OCI-LY1 (cell line): ENCODE measurements at regions not wholly inside any gene's neighbourhood (a gene's known extent, or its start where the extent isn't known, plus 50 kb on each side); places are given as distances from the start of the nearest gene placed in this dataset.

ENCODE experiments used
- H2AFZ ChIP-seq: fragments of 200-600 bp; sonication (generic), shearing (Covaris generic); 2 replicates; pipeline ENCODE4 v1.6.0; 2014; ENCODE audit warnings: antibody characterized with exemption, mild to moderate bottlenecking, low read length
- H3F3A ChIP-seq: fragments of 200-600 bp; sonication (generic), shearing (Covaris generic); 2 replicates; pipeline ENCODE4 v1.6.0; 2014; ENCODE audit warnings: mild to moderate bottlenecking, antibody characterized with exemption, low read length, moderate library complexity; ENCODE audit not compliant: insufficient read depth
- H3K27ac ChIP-seq: fragments of 200-600 bp; sonication (generic); 2 replicates; pipeline ENCODE4 v1.5.1; 2014; ENCODE audit warnings: low read length, mixed run types, mild to moderate bottlenecking, low read depth; ENCODE audit not compliant: poor library complexity, severe bottlenecking
- H3K27me3 ChIP-seq: fragments of 200-600 bp; sonication (generic); 2 replicates; pipeline ENCODE4 v1.6.0; 2014; ENCODE audit warnings: antibody characterized with exemption, mild to moderate bottlenecking, low read length, moderate library complexity; ENCODE audit not compliant: insufficient read depth
- H3K36me3 ChIP-seq: fragments of 200-600 bp; sonication (generic); 2 replicates; pipeline ENCODE4 v1.6.1; 2014; ENCODE audit warnings: mild to moderate bottlenecking, antibody characterized with exemption, low read length, moderate library complexity, mixed read lengths; ENCODE audit not compliant: insufficient read depth
- H3K4me1 ChIP-seq: fragments of 200-600 bp; sonication (generic); 2 replicates; pipeline ENCODE4 v1.5.1; 2014; ENCODE audit warnings: mild to moderate bottlenecking, low read length, moderate library complexity; ENCODE audit not compliant: insufficient read depth, severe bottlenecking
- H3K4me2 ChIP-seq: fragments of 200-600 bp; sonication (generic), shearing (Covaris generic); 2 replicates; pipeline ENCODE4 v1.6.1; 2014; ENCODE audit warnings: low read length
- H3K4me3 ChIP-seq: fragments of 200-600 bp; sonication (generic); 2 replicates; pipeline ENCODE4 v1.5.1; 2014; ENCODE audit warnings: low read length, low read depth, mild to moderate bottlenecking, mixed read lengths; ENCODE audit not compliant: poor library complexity, severe bottlenecking
- H3K79me2 ChIP-seq: fragments of 200-600 bp; shearing (Covaris generic); 2 replicates; pipeline ENCODE4 v1.6.1; 2016; ENCODE audit warnings: mixed run types, low read length, mixed read lengths; ENCODE audit not compliant: insufficient read depth
- H3K9ac ChIP-seq: fragments of 200-600 bp; sonication (generic), shearing (Covaris generic); 2 replicates; pipeline ENCODE4 v1.6.1; 2014; ENCODE audit warnings: mild to moderate bottlenecking, low read length, mixed read lengths
- H3K9me2 ChIP-seq: fragments of 200-600 bp; sonication (generic), shearing (Covaris generic); 2 replicates; pipeline ENCODE4 v1.6.1; 2014; ENCODE audit warnings: low read depth, mild to moderate bottlenecking, low read length, mixed read lengths
- H3K9me3 ChIP-seq: fragments of 200-600 bp; shearing (Covaris generic); 2 replicates; pipeline ENCODE4 v1.6.1; 2014; ENCODE audit warnings: low read length, mixed read lengths
- H4K20me1 ChIP-seq: fragments of 200-600 bp; sonication (generic), shearing (Covaris generic); 2 replicates; pipeline ENCODE4 v1.6.0; 2016; ENCODE audit warnings: mild to moderate bottlenecking, low read length; ENCODE audit not compliant: insufficient read depth
- EZH2 ChIP-seq: fragments of 200-600 bp; sonication (generic), shearing (Covaris generic); IDR thresholded peaks from 2 replicates; pipeline ENCODE4 v1.8.0; 2017; ENCODE audit warnings: borderline replicate concordance, mixed run types, mild to moderate bottlenecking, antibody characterized with exemption, low read length, moderate library complexity, mixed read lengths
- TF ChIP-seq, protein P1 (sequence below): fragments of 200-600 bp; sonication (generic), shearing (Covaris generic); IDR thresholded peaks from 2 replicates; pipeline ENCODE4 v1.5.1; 2017; ENCODE audit warnings: mild to moderate bottlenecking, antibody characterized with exemption, low read length, moderate library complexity, mixed read lengths

DNA sequence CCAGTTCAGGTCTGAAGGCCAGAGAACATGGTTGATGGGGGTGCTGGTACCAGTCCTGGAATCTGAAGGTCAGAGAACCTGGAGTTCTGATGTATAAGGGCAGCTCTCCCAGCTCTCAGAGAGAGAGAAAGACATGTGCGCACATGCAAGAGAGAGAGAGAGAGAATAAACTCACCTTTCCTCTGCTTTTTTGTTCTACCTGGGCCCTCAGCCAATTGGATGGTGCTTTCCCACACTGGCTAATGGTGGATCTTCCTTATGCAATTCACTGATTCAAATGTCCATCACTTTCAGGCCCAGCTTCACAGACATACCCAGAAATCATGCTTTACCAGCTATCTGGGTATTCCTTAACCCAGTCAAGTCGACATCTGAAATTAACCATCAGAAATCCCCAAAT lies 377.7 kb upstream of the MEX3C start:
- Histone ChIP-seq H3K9me2 (no peaks in the 10 kb centered on the region), H3K36me3 (no peaks in the 10 kb centered on the region), H3K4me1 (no peaks in the 10 kb centered on the region), H3K4me3 (no peak overlapping the region), H3K4me2 (no peak overlapping the region), H3K9me3 (no peaks in the 10 kb centered on the region), H2AFZ (no peak overlapping the region), H3K79me2 (no peaks in the 10 kb centered on the region), H3K27ac (no peak overlapping the region), H4K20me1 (no peaks in the 10 kb centered on the region), H3K27me3 (no peaks in the 10 kb centered on the region), H3K9ac (no peak overlapping the region), H3F3A (no peaks in the 10 kb centered on the region)
- TF ChIP-seq, protein P1, sequence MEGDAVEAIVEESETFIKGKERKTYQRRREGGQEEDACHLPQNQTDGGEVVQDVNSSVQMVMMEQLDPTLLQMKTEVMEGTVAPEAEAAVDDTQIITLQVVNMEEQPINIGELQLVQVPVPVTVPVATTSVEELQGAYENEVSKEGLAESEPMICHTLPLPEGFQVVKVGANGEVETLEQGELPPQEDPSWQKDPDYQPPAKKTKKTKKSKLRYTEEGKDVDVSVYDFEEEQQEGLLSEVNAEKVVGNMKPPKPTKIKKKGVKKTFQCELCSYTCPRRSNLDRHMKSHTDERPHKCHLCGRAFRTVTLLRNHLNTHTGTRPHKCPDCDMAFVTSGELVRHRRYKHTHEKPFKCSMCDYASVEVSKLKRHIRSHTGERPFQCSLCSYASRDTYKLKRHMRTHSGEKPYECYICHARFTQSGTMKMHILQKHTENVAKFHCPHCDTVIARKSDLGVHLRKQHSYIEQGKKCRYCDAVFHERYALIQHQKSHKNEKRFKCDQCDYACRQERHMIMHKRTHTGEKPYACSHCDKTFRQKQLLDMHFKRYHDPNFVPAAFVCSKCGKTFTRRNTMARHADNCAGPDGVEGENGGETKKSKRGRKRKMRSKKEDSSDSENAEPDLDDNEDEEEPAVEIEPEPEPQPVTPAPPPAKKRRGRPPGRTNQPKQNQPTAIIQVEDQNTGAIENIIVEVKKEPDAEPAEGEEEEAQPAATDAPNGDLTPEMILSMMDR = no peak
- no peak for TF ChIP-seq EZH2

DNA sequence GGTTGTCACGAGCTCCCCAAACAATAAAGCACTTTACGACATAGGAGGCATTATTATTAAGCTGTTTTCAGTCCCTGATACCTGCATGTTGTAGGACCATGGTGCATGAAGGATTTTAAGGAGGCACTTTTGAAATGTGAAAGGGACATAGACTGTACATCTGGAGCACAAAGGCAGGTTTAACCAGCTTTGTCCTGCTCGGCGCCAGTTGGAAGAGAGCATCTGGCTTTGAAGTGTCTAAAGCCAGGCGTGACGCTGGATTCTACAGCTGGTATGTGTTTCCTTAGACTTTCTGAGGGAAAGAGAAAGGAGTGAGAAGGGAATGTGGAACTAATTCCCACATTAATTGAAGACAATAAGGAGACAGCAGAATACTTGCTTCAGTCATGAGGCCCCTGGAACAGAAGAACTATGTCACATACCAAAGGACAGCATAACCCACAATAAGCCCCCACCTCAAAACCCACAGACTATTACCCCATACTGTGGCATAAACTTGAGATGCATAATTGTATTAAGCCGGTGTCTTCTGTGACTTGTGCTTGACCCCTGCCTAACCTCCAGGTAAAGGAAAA lies 381.0 kb upstream of the MEX3C start:
- no peaks in the 10 kb centered on the region for H3F3A ChIP-seq
- no peaks in the 10 kb centered on the region for H3K79me2 ChIP-seq
- no peaks in the 10 kb centered on the region for H3K27me3 ChIP-seq
- H3K9me2 ChIP-seq = no peaks in the 10 kb centered on the region
- H3K4me2 ChIP-seq = no peak overlapping the region
- H2AFZ ChIP-seq = no peak overlapping the region
- H3K4me1 ChIP-seq = no peaks in the 10 kb centered on the region
- H4K20me1 ChIP-seq = no peaks in the 10 kb centered on the region
- TF ChIP-seq, protein P1 = no peak
- TF ChIP-seq EZH2 = no peak
- no peaks in the 10 kb centered on the region for H3K36me3 ChIP-seq
- no peaks in the 10 kb centered on the region for H3K9me3 ChIP-seq
- H3K27ac ChIP-seq = no peak overlapping the region
- H3K4me3 ChIP-seq = no peak overlapping the region
- no peak overlapping the region for H3K9ac ChIP-seq

DNA sequence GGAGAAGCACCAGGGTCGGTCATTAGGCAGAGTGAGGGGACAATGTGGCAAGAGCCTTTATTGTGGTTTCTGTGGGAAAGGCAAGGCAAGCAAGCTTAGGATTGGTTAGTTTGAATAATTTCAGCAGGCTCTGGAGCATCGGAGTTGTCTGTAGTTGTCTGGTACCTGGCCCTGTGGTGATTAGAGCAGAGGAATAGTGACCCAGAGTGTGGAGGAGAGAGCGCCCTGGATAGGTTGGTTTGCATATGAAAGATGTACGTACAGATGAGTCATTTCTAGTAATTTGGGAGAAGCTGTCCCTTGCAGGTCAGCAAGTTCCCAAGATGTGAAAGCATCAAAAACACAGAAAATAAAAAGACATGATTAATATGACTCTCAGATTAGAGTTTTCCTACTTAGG lies 383.1 kb upstream of the MEX3C start:
- Histone ChIP-seq H3K4me2 (no peak overlapping the region), H2AFZ (no peak overlapping the region), H3K79me2 (no peaks in the 10 kb centered on the region), H3K27me3 (no peaks in the 10 kb centered on the region), H3F3A (no peaks in the 10 kb centered on the region), H3K9me2 (no peaks in the 10 kb centered on the region), H3K4me1 (no peaks in the 10 kb centered on the region), H3K36me3 (no peaks in the 10 kb centered on the region), H3K9ac (no peak overlapping the region), H3K9me3 (no peaks in the 10 kb centered on the region), H4K20me1 (no peaks in the 10 kb centered on the region), H3K27ac (no peak overlapping the region), H3K4me3 (no peak overlapping the region)
- TF ChIP-seq, protein P1 = no peak
- TF ChIP-seq EZH2 = no peak
